ENCODE measurements at regions not wholly inside any gene's neighbourhood (a gene's known extent, or its start where the extent isn't known, plus 50 kb on each side); places are given as distances from the start of the nearest gene placed in this dataset.

DNA sequence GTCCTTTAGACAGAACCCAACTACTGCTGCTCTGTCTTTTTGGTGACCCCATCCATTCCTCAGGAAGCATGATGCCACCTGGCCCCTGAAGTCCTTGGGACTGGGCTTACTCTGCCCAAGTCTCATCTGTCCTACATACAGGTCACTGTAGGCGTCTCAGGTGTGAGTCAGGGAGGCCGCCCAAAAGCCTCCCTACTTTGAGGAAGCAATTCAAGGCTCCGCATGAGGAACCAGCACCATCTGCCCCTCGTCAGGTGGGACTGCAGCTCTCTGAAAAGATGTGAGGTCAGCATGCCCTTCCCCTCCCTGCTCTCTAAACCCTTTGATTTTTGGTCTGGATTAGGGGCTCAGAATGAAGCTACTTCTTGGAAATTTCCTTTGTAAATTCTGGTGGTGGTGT lies 354.8 kb downstream of the CXCL12 start:
- H3K9ac ChIP-seq (ENCODE audit: low read depth, low read length), result no peak overlapping the region
- no peak overlapping the region for H3K4me3 ChIP-seq (ENCODE audit: low read length)
- no peak overlapping the region for H3K4me2 ChIP-seq (ENCODE audit: low read length)
- no peaks in the 10 kb centered on the region for H3K4me1 ChIP-seq (ENCODE audit: control insufficient read depth, insufficient read depth, low read length)
- H3K36me3 ChIP-seq (ENCODE audit: insufficient read depth, low read length), result no peaks in the 10 kb centered on the region
- H3K9me3 ChIP-seq (replicated peaks; ENCODE audit: low read length), result no peaks in the 10 kb centered on the region
- H3K27me3 ChIP-seq (ENCODE audit: control insufficient read depth, insufficient read depth, low read length), result peaks cover 3% of the 10 kb centered on the region

DNA sequence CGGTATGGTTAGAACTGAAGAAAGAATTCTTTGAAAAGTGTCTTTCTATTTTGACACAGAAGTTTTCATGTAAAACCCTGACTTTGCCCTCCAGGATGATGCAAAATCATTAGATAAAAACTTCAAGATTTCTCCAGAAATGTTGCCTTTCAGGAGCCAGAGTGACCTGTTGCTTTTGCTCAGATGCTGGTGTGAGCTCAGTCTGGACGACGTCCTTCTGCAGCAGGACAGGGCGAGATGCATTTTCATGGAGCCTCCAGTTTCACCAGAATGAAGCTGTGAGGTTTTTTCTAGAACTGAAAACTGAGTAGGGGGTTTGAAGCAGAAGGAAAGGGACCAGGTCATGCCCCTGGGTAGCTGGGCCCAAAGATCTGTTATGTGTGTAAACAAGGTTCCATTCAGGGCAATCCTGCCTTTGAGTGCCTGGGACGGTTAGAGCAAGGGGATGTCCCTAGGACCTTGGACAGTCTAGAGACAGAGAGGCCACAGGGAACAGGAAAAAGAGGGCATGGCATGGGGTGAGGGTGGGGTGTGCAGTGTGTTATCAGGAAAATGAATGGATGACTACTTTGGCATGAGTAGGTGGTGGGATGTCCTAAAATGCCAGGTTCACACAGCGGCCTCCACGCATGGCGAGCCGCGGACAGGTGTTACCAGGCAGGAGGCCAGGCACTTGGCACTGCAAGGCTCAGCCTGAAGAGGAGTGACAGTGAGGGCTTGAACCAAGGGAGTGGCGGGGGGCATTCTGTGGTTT lies 356.3 kb downstream of the CXCL12 start:
- Histone ChIP-seq H3K36me3 (ENCODE audit: insufficient read depth, low read length) (no peaks in the 10 kb centered on the region), H3K9ac (ENCODE audit: low read depth, low read length) (no peak overlapping the region), H3K4me2 (ENCODE audit: low read length) (no peak overlapping the region), H3K4me1 (ENCODE audit: control insufficient read depth, insufficient read depth, low read length) (no peaks in the 10 kb centered on the region), H3K9me3 (replicated peaks; ENCODE audit: low read length) (no peaks in the 10 kb centered on the region), H3K4me3 (ENCODE audit: low read length) (no peak overlapping the region), H3K27me3 (ENCODE audit: control insufficient read depth, insufficient read depth, low read length) (peaks cover 3% of the 10 kb centered on the region)

DNA sequence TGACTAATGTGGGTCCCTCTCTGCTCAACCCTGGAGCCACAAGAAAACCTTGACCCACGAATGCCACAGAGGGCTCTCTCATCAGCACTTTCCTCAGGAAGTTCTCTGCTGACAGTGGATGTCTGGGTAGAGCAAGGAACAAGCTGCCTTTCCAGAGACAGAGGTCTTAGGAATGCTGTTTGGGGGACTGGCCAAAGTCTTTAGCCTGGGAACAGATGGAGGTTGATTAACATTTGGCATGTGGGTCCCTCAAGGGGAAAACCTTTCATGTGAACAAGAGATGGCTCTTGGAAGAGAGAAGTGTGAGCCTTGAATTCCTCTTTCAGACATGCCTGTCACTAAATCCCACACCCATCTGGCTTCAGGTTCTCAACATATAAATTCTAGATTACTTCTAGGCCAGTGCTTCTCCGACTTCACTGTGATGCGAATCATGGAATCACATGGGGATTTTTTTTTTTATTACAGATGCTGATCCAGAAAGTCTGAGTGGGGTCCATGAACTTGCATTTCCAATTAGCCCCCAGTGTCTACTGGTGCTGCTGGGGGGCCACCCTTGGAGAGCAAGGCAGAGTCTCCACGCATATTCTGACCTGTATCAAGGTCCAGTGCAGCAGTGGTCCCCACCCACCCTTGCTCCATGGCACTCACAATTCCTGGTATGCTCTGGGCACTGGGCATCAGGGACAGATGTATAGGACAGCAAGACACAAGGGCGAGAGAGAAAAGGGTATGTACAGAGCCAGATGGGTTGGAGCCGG lies 360.4 kb downstream of the CXCL12 start:
- Histone ChIP-seq H3K4me1 (ENCODE audit: control insufficient read depth, insufficient read depth, low read length) (no peaks in the 10 kb centered on the region), H3K9me3 (replicated peaks; ENCODE audit: low read length) (no peaks in the 10 kb centered on the region), H3K4me2 (ENCODE audit: low read length) (no peak overlapping the region), H3K4me3 (ENCODE audit: low read length) (no peak overlapping the region), H3K9ac (ENCODE audit: low read depth, low read length) (no peak overlapping the region), H3K27me3 (ENCODE audit: control insufficient read depth, insufficient read depth, low read length) (no peaks in the 10 kb centered on the region), H3K36me3 (ENCODE audit: insufficient read depth, low read length) (no peaks in the 10 kb centered on the region)

DNA sequence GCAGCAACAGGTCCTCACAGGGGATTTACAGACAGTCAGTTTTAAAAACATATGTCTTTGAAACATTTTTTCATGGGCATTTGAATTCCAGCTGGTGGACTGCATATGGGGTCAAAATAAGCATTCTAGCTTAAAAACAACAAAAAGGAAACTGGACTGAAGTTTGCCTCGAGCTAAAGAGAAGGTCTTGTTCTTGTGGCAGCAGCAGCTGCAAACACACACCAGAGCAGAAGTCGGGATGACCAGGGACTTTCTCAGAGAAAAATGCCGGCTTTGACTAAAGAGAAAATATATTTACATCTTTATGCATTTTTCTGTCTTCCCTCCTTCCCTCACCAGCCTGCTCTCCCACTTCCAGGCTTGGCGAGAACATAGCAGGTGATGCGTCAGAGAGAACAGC lies 361.4 kb downstream of the CXCL12 start:
- H3K9me3 ChIP-seq (replicated peaks; ENCODE audit: low read length), result no peaks in the 10 kb centered on the region
- no peaks in the 10 kb centered on the region for H3K27me3 ChIP-seq (ENCODE audit: control insufficient read depth, insufficient read depth, low read length)
- no peak overlapping the region for H3K4me2 ChIP-seq (ENCODE audit: low read length)
- H3K36me3 ChIP-seq (ENCODE audit: insufficient read depth, low read length), result no peaks in the 10 kb centered on the region
- no peak overlapping the region for H3K9ac ChIP-seq (ENCODE audit: low read depth, low read length)
- H3K4me3 ChIP-seq (ENCODE audit: low read length), result no peak overlapping the region
- H3K4me1 ChIP-seq (ENCODE audit: control insufficient read depth, insufficient read depth, low read length), result no peaks in the 10 kb centered on the region

DNA sequence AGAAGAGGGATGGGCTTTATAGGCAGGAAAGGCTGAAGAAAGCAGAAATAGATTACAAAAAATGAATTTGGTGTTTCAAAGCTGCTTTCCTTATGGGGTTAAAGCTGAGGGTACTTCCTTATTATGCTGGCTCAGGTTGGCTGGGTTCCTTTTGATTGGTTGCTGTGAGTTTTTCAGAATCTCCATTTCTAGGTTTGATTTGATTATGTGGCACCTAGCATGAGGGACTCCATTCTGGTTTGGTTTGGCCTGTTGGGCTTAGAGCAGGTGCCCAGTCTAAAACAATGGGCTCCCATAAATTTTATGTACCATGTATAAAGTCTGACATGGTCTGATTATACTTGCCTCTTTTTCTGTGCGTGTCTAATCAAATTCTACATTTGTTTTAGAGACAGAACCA lies 362.7 kb downstream of the CXCL12 start:
- Histone ChIP-seq H3K4me3 (ENCODE audit: low read length) (no peak overlapping the region), H3K27me3 (ENCODE audit: control insufficient read depth, insufficient read depth, low read length) (no peaks in the 10 kb centered on the region), H3K9me3 (replicated peaks; ENCODE audit: low read length) (no peaks in the 10 kb centered on the region), H3K9ac (ENCODE audit: low read depth, low read length) (no peak overlapping the region), H3K4me2 (ENCODE audit: low read length) (no peak overlapping the region), H3K36me3 (ENCODE audit: insufficient read depth, low read length) (no peaks in the 10 kb centered on the region), H3K4me1 (ENCODE audit: control insufficient read depth, insufficient read depth, low read length) (no peaks in the 10 kb centered on the region)

DNA sequence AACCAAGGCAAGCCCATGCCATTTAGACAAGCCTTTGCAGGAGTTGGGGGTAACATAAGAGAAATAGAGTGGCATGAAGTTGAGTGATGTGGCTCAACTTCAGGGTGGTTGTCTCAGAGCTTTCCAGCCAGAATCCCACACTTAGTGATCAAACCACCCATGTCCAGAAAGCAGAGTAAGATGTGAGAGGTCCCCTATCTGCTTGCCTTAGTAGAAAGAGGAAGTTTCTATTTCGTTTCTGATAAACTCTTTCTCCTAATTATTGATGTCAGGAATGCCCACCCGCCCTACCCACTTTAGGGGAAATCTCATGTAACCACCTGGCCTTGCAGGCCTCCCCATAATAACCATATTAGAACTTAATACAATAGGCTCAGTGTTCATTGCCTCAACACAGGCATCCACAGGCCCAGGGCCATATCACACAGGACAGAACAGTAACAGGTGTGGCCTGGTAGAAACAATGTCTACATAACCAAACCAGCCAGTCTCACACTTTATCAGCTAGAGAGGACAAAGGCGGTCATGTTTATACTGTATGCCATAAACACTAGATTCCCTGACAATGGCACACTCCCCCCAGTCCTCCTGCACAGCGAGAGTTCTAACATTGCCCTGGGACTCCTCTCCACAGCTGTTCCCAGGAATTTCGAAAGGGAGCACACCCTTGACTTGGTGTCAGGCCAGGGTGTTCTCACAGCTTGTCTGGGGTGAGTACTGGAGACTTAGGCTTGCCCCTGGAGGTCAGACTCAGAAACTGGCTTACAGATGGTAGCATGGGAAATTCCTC lies 364.4 kb downstream of the CXCL12 start:
- H3K9ac ChIP-seq (ENCODE audit: low read depth, low read length), result no peak overlapping the region
- H3K36me3 ChIP-seq (ENCODE audit: insufficient read depth, low read length), result no peaks in the 10 kb centered on the region
- H3K4me2 ChIP-seq (ENCODE audit: low read length), result no peak overlapping the region
- H3K4me3 ChIP-seq (ENCODE audit: low read length), result no peak overlapping the region
- H3K27me3 ChIP-seq (ENCODE audit: control insufficient read depth, insufficient read depth, low read length), result no peaks in the 10 kb centered on the region
- no peaks in the 10 kb centered on the region for H3K9me3 ChIP-seq (replicated peaks; ENCODE audit: low read length)
- no peaks in the 10 kb centered on the region for H3K4me1 ChIP-seq (ENCODE audit: control insufficient read depth, insufficient read depth, low read length)

DNA sequence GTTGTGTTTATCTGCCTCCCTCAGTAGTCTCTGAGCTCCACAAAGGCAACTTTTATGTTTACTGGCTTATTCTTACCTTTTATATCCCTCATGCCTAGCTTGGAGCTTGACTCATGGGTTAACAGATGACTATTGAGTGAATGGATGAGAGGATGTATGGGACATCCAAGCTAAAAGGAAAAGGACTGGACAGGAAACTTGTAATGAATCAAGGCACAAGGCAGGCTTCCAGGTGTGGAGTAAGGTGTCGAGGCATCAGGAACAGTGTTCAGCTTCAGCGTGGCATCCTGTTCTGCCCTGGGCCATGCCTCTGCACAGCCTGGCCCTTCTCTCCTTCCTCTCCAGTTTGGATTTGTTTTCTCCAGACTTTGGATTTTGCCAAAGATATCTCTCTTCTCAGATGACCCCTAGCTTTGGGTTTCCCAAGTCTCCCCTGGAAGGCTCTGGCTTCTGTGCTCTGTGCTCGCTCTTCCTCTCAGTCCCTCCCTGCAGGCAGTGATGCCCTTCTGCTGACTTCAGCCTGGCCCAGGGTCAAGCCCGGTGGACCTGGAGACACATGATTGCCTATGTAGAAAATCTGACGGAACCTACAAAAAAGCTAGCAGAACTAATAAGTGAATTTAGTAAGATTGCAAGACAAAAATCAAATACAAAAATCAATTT lies 367.3 kb downstream of the CXCL12 start:
- H3K4me3 ChIP-seq (ENCODE audit: low read length), result no peak overlapping the region
- no peak overlapping the region for H3K4me2 ChIP-seq (ENCODE audit: low read length)
- no peaks in the 10 kb centered on the region for H3K36me3 ChIP-seq (ENCODE audit: insufficient read depth, low read length)
- H3K9ac ChIP-seq (ENCODE audit: low read depth, low read length), result no peak overlapping the region
- H3K4me1 ChIP-seq (ENCODE audit: control insufficient read depth, insufficient read depth, low read length), result no peaks in the 10 kb centered on the region
- H3K9me3 ChIP-seq (replicated peaks; ENCODE audit: low read length), result no peaks in the 10 kb centered on the region
- peaks cover 7% of the 10 kb centered on the region for H3K27me3 ChIP-seq (ENCODE audit: control insufficient read depth, insufficient read depth, low read length)

DNA sequence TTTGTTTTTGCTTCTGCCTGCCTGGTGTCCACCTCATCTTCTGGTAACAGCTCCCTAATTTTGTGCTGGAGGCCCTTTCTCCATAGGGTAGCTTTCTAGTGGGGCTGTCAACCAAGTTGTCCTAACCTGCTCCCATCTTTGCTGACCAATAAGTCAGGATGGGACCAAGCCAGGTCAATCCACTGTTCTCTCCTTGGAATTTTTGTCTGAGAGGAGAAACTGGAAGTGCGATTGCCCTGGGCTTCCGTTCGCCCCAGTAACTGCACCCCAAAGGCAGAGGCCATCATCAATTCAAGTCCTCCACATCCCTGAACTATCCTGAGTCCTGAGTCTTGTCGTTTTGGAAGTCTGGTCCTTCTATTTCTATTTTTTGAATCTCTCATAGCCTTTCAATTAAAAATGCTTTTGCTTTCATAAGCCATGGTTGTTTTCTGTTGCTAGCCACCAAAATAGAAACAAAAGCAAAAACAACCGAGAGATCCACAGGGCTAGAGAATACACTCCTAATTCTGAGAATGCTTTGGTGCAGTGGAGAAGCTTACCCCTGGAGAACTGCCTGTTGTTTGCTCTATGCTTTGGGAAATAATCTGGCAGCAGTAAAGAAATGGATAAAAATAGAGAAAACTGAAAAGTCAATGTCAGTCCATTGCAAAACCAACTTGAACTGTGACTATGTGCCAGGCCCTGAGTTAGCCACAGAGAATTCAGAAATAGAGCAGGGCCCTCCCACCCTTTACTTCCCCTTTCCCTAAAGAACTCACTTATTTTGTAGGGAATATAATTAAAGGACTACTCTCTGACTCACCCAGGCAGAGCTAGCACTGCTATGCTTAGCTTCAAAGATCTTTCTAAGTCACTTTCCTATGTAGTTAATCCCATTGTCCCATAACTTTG lies 368.1 kb downstream of the CXCL12 start:
- Histone ChIP-seq H3K36me3 (ENCODE audit: insufficient read depth, low read length) (no peaks in the 10 kb centered on the region), H3K9me3 (replicated peaks; ENCODE audit: low read length) (no peaks in the 10 kb centered on the region), H3K4me1 (ENCODE audit: control insufficient read depth, insufficient read depth, low read length) (no peaks in the 10 kb centered on the region), H3K4me3 (ENCODE audit: low read length) (no peak overlapping the region), H3K27me3 (ENCODE audit: control insufficient read depth, insufficient read depth, low read length) (peaks cover 8% of the 10 kb centered on the region), H3K4me2 (ENCODE audit: low read length) (no peak overlapping the region), H3K9ac (ENCODE audit: low read depth, low read length) (no peak overlapping the region)

DNA sequence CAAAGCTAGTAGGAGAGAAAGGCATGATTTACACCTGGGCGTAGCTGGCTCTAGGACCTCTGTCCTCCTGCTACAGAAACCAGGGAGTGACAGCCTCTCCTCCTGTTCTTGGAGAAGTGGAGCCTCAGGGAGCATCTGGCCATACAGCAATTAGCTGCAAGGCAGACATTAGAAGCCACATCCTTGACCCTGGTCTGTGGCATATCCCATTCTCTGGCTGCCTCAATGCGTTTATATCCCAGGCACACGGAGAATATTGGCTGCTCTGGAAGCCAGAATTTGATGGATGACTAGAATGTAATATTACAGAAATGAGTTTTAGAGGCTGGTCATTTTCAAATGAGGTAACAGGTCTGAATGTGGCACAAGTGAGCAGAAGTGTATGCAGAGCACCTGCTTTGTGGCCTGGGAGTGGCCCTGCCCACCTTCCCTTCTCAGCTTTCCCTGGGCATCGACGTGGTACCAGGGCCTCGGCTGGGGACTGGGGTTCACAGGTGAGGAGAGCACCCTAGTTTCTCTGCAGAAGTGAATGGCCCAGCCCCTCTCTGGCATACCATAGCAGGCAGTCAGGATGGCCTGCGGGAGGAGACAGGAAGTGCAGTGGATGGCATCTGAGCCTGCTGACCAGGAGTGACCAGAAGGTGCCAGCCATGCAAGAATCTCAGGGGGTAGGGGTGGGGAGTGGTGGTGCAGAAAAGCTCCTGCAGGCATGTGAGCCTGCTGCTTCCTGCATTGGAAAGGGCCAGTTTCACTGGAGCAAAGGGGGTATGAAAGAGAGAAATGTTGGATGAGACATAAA lies 367.2 kb upstream of the ZNF32 start:
- Histone ChIP-seq H3K4me3 (ENCODE audit: low read length) (no peak overlapping the region), H3K27me3 (ENCODE audit: control insufficient read depth, insufficient read depth, low read length) (peaks cover 8% of the 10 kb centered on the region), H3K9me3 (replicated peaks; ENCODE audit: low read length) (no peaks in the 10 kb centered on the region), H3K36me3 (ENCODE audit: insufficient read depth, low read length) (no peaks in the 10 kb centered on the region), H3K4me1 (ENCODE audit: control insufficient read depth, insufficient read depth, low read length) (no peaks in the 10 kb centered on the region), H3K4me2 (ENCODE audit: low read length) (no peak overlapping the region), H3K9ac (ENCODE audit: low read depth, low read length) (no peak overlapping the region)

DNA sequence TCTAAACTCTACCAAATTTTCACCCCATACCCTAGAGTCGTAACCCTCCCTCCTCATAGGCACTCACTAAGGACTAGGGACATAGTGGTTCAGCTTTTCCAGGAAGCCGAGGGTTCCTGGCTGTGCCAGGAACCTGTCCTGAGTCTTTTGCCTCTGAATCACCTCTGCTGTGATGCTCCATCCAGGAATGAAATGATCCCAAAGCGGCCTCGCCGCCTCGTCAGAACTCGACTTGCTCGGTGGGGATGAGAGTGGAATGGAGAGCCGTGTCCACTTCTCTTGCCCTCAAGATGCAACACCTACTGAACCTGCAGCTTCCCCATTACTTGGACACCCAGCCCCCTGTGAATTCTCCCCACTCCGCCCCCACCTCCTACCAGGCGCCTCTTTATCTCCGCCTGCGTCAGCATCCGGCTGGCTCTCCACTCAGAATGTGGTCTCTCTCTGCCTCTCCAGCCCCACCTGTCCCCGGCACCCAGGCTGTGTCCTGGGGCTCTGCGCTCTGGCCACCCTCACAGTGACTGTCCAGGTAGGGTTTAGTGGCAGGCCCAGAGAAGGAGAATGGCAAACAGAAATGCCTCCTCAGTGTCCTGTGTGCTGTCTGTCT lies 366.1 kb upstream of the ZNF32 start:
- H3K9me3 ChIP-seq (replicated peaks; ENCODE audit: low read length), result no peaks in the 10 kb centered on the region
- H3K36me3 ChIP-seq (ENCODE audit: insufficient read depth, low read length), result no peaks in the 10 kb centered on the region
- H3K4me3 ChIP-seq (ENCODE audit: low read length), result no peak overlapping the region
- no peaks in the 10 kb centered on the region for H3K4me1 ChIP-seq (ENCODE audit: control insufficient read depth, insufficient read depth, low read length)
- no peak overlapping the region for H3K9ac ChIP-seq (ENCODE audit: low read depth, low read length)
- H3K27me3 ChIP-seq (ENCODE audit: control insufficient read depth, insufficient read depth, low read length), result peaks cover 8% of the 10 kb centered on the region
- H3K4me2 ChIP-seq (ENCODE audit: low read length), result no peak overlapping the region

All from skeletal muscle satellite cell (primary cell).